T-helper 1 cell (primary cell): ENCODE measurements at regions not wholly inside any gene's neighbourhood (a gene's known extent, or its start where the extent isn't known, plus 50 kb on each side); places are given as distances from the start of the nearest gene placed in this dataset.
"Not testable (repeated sequence)": the region's sequence is repeated elsewhere in the genome, so short reads cannot be mapped to it uniquely, and the experiment has no call there.

Experiments used
- DNase-seq, 5 donors: peaks; one replicate each; pipeline ENCODE4 v3.0.0-alpha.2; 2012 to 2020

DNA sequence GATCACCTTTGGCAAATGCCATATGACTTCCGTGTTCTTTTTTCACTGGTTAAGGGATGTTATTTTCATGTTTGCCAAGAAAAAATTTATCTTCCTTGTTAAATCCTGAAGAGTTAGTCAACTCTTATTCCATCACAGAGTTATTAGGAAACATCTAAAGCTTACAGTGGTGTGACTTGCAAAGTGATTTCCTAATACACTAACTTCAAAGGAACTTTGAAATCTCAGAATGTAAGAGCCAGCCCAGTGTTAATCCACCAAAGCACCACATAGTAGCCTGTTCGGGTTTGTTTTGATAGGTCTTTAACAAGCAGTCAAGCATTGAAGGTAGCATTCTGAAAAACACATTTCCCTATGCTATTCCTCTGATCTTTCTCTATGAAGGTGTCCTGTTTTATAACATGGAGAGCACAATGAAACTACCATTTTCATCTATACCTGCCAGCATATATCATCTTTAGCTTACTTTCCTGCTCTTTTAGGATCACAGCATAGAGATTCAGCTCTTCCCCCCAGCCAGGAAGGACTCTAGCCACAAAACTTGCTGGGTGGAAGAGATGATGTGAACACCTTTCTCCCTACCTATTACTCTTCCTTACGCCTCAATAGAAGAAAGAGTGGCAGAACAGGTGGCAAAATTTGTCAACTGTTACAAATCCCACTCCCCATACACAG is 82.4 kb upstream of the MAGI3 start:
- DNase-seq = no peak

DNA sequence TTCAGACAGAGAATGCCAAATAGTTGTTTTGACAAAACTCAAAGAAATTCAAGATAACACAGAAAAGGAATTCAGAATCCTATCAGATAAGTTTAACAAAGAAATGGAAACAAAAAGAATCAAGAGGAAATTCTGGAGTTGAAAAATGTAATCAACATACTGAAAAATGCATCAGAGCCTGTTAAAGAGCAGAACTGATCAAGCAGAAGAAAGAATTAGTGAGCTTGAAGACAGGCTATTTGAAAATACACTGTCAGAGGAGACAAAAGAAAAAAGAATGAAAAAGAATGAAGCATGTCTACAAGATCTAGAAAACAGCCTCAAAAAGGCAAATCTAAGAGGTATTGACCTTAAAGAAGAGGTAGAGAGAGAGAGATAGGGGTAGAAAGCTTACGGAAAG is 77.7 kb upstream of the MAGI3 start:
- not testable (repeated sequence) for DNase-seq

DNA sequence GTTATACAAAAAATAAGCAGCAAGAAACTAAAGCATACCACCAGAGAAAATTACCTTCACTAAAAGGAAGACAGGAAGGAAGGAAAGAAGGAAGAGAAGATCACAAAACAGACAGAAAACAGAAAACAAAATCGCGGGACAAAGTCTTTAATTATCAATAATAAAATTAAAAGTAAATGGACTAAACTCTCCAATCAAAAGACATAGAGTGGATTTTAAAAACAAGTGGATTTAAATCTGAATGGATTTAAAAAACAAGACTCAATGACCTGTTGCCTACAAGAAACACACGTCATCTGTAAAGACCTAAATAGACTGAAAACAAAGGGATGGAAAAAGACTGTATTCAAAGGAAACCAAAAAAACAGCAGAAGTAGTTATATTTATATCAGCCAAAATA is 75.7 kb upstream of the MAGI3 start:
- no peak for DNase-seq

DNA sequence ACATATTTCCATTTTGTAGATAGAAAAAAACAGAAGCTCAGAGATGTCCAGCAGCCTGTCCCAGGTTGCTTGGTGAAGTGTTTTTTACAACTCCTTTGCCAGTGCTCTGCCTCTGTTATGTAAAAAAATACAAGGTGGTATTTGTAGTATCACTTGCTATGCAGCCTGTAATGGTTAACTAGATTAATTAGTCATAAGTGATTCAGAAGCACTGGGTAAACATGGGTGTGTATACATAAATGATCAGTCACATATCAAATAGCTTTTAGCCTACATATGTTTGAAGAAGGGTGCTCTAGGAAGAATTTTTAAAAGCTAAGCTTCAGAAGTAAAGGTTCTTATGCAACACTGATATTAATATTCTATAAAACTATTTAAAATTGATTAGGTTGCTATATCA is 70.0 kb upstream of the MAGI3 start:
- no peak for DNase-seq

DNA sequence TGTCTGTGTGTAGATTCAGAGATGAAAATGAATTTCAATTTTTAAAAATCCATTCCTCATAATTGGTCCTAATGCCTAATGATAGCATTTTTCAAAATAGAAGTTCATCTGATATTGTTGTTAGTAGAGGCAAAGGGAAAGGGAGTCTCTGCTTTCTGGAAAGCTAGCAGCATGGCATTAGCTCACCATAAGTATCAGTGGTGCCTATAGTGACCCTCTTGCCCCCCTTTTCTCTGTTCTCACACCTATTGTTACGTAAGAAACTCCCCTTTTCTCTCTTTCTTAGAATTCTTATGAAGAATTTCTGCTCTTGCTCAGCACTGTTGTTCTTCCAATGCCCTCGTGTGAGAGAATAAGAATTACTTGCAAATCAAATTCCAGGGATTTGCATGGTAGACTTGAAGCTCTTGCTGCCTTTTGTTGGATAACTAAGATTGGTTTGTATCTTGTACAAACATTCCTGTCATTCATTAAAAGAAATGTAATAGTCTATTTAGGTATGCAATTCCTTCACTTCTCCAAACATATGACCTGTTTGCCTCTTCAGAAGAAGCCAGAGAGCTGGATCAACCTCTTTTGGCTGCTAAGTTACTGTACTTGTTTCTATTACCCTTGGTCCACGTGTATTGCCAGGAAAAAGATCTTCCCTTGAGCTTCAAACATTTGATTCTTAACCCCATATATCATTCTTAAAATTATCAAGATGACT is 69.2 kb upstream of the MAGI3 start:
- DNase-seq = no peak

DNA sequence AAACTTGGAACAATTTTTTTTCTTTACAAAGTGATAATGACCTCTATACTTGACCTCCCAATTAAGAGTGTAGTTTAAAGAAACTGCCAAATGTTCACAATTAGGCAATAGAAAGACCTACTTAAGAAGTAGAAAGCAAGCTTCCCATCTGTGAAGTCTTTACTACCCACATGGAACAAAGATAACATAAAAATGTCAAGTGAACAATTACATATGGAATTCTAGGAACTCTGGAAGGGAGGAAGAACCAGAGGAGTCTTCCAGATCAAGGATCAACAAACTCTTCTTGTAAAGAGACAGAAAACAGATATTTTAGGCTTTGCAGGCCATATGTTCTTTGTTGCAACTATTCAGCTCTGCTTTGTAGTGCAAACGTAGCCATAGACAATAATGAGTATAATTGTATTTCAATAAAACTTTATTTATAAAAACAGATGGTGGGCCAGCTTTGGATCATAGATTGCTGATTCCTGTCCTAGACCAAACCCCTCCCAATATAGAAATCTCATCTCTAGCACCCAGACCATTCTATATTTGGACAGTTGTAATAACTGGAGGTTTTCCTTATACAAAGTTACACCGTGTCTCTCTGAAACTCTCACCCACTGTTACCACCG is 68.4 kb upstream of the MAGI3 start:
- no peak for DNase-seq

DNA sequence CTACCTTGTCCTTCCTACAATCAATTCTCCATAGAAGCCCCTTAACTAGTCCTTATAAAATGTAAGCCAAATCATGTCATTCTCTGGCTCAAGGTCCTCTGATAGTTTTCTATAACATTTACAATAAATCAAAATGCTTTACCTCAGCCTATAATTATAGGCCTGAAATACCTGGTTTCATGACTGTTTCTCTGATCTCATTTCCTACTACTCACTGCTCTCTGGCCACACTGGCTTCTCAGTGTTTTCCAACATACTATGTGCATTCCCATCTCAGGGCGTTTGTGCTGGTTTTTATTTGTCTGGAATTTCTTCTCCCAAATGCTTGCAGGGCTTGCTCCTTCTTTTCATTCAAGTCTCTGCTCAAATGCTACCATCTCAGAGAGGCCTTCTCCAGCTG is 67.9 kb upstream of the MAGI3 start:
- DNase-seq = no peak

DNA sequence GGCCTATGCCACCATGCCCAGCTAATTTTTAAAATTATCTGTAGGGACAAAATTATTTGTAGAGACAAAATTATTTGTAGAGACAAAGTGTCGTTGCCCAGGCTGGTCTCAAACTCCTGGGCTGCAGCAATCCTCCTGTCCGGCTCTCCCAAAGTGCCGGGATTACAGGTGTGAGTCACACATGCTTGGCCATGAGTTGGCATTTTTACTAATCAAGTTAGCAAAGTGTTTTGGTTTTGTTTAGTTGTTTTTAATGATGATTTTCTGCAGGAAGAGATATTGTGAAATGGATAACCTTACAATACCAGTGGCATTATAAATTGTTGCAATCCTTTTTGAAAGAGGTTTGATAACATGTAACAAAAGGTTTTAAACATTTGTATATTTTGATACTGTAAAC is 65.3 kb upstream of the MAGI3 start:
- no peak for DNase-seq

DNA sequence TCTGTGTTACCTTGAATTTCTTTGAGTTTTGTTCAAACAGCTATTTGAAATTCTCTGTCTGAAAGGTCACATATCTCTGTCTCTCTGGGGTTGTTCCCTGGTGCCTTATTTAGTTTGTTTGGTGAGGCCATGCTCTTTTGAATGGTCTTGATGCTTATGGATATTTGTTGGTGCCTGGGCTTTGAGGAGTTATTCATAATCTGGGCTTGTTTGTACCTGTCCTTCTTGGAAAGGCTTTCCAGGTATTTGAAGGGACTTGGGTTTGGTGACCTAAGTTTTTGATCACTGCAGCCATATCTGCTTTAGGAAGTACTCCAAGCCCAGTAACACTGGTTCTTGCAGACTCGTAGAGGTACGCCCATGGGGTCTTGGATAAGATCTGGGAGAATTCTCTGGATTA is 63.3 kb upstream of the MAGI3 start:
- no peak for DNase-seq

DNA sequence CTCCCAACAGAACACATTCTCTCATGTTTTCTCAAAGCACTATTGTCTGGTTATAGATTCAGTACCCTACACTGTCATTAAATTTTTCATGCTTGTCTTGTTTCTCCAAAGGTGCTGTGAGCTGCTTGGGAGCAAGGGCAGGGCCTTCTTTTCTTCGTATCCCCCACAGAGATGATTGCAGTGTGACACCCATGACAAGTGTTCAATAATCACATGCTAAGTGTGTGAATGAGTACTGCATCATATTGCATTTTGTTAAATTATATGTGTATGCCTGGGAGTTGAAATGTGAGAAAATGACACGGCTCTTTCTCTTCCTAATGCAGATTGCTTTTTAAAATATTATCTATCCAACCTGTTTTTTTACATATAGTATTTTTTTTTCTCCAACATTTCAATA is 57.3 kb upstream of the MAGI3 start:
- no peak for DNase-seq

DNA sequence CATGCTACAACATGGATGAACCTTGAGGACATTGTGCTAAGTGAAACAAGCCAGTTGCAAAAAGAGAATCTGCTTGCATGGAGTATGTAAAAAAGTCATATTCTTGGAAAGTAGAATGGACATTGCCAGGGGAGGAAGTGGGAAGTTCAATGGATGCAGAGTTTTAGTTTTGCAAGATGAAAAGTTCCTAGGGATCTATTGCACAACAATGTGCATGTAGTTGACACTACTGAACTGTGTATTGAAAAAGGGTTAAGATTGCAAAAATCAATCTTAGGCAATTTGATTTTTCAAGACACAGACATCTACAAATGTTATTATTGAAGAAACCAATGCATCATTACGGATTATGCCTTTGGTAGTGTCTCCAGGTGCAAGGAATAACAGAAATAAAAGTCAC is 50.3 kb upstream of the MAGI3 start:
- DNase-seq = no peak
